Effector memory CD4-positive, alpha-beta T cell (primary cell): ENCODE measurements at regions not wholly inside any gene's neighbourhood (a gene's known extent, or its start where the extent isn't known, plus 50 kb on each side); places are given as distances from the start of the nearest gene placed in this dataset.

Experiments used
- DNase-seq, 3 donors: peaks; one replicate each; pipeline ENCODE4 v3.0.0-alpha.2; 2020
- H3K27ac ChIP-seq: 2 replicates; pipeline ENCODE4 v1.7.0; 2013; ENCODE audit warnings: mild to moderate bottlenecking, low read length, moderate library complexity; ENCODE audit not compliant: insufficient read depth, poor library complexity, severe bottlenecking
- H3K27me3 ChIP-seq: replicated peaks from 2 replicates; pipeline ENCODE4 v1.7.0; 2013; ENCODE audit warnings: mild to moderate bottlenecking, low read length; ENCODE audit not compliant: insufficient read depth, control insufficient read depth, poor library complexity, severe bottlenecking
- H3K36me3 ChIP-seq: 2 replicates; pipeline ENCODE4 v1.7.0; 2013; ENCODE audit warnings: mild to moderate bottlenecking, low read length, moderate library complexity; ENCODE audit not compliant: control insufficient read depth, insufficient read depth
- H3K4me1 ChIP-seq: 2 replicates; pipeline ENCODE4 v1.7.0; 2013; ENCODE audit warnings: low read length, mild to moderate bottlenecking; ENCODE audit not compliant: control insufficient read depth, insufficient read depth, poor library complexity, severe bottlenecking
- H3K4me3 ChIP-seq: 2 replicates; pipeline ENCODE4 v1.7.0; 2013; ENCODE audit warnings: low read length, low read depth, mild to moderate bottlenecking; ENCODE audit not compliant: insufficient read depth, poor library complexity, severe bottlenecking
- H3K9me3 ChIP-seq: 2 replicates; pipeline ENCODE4 v1.7.0; 2013; ENCODE audit warnings: mild to moderate bottlenecking, low read length, moderate library complexity; ENCODE audit not compliant: control insufficient read depth

DNA sequence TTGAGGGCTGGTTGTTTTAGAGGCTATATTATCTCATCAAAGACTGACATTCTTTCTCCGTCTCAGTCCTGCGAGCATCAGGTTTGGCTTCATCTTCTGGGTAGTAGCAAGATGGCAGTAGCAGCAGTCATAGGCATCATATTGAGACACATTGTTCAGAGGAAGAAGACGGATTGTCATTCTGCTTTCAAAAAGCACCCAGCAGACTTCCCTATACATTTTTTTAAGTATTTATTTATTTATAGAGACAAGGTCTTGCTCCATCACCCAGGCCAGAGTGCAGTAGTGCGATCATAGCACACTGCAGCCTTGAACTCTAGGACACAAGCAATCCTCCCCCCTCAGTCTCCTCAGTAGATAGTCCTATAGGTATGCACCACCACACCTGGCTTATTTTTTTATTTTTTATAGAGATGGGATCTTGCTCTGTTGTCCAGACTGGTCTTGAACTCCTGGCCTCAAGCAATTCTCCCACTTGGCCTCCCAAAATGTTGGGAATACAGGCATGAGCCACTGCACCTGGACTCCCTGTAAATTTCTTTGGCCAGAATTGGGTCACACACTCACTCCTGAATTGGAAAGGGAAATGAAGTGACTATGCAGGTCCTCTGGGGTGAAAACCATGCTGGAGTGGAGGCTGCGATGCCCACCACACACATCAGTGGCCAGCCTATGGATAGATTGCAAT lies 125.4 kb downstream of the SLC38A6 start:
- Histone ChIP-seq H3K27ac (no peak overlapping the region), H3K9me3 (no peaks in the 10 kb centered on the region), H3K36me3 (no peaks in the 10 kb centered on the region), H3K27me3 (no peaks in the 10 kb centered on the region), H3K4me1 (no peaks in the 10 kb centered on the region), H3K4me3 (no peak overlapping the region)
- no peak for DNase-seq

DNA sequence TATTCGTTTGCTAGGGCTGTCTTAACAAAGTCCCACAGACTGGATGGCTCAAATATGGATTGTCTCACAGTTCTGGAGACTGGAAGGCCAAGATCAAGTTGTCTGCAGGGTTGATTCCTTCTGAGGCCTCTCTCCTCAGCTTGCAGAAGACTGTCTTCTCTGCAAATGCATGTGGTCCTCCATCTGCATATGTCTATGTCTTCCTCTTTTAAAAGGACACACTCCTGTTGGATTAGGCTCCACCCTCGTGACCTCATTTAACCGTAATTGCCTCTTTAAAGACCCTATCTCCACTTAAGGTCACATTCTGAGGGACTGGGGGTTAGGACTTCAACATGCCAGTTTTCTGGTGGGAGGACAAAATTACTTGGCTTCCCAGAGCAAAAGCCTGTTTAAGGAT lies 123.3 kb downstream of the SLC38A6 start:
- no peaks in the 10 kb centered on the region for H3K36me3 ChIP-seq
- no peak overlapping the region for H3K4me3 ChIP-seq
- no peaks in the 10 kb centered on the region for H3K9me3 ChIP-seq
- H3K4me1 ChIP-seq = no peaks in the 10 kb centered on the region
- no peak for DNase-seq
- no peak overlapping the region for H3K27ac ChIP-seq
- no peaks in the 10 kb centered on the region for H3K27me3 ChIP-seq

DNA sequence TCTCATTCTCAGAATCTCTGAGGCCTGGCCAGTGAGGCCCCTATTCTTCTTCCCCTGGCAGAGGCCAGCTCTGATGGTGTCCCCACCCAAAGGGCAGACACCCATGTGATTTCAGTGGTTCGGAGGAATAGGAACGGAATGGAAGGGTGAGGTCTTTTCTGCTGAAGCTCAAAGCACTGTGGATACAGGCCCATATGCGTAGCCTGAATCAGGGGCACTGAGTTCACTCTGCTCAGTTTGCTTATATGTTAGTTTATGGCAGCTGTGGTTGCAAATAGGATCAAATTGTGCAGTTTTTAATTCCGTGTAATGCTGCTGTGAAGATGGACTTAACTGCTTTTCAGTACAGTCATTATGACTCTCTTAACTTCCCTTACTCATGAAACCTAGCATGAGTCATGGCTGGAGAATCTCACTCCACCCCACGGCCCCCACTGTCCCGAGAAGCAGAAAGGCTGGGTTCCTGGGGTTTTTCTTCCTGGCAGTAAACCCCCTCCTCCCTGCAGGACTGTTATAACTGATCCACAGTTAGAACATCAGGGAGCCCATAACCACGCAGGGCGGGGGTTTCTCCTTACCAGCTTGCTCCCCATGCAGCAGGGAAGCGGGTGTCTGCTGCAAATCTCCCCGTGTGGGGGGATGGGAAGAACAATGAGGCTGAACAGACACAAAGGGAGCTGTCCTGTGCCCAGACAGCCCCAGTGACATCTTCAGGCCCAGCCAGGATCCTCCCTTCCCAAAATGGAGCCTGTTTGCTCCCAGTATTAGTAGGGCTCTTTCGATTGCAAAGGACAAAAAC lies 122.7 kb downstream of the SLC38A6 start:
- H3K27me3 ChIP-seq = no peaks in the 10 kb centered on the region
- H3K27ac ChIP-seq = no peak overlapping the region
- H3K9me3 ChIP-seq = no peaks in the 10 kb centered on the region
- H3K4me3 ChIP-seq = no peak overlapping the region
- no peaks in the 10 kb centered on the region for H3K36me3 ChIP-seq
- no peaks in the 10 kb centered on the region for H3K4me1 ChIP-seq
- DNase-seq = no peak

DNA sequence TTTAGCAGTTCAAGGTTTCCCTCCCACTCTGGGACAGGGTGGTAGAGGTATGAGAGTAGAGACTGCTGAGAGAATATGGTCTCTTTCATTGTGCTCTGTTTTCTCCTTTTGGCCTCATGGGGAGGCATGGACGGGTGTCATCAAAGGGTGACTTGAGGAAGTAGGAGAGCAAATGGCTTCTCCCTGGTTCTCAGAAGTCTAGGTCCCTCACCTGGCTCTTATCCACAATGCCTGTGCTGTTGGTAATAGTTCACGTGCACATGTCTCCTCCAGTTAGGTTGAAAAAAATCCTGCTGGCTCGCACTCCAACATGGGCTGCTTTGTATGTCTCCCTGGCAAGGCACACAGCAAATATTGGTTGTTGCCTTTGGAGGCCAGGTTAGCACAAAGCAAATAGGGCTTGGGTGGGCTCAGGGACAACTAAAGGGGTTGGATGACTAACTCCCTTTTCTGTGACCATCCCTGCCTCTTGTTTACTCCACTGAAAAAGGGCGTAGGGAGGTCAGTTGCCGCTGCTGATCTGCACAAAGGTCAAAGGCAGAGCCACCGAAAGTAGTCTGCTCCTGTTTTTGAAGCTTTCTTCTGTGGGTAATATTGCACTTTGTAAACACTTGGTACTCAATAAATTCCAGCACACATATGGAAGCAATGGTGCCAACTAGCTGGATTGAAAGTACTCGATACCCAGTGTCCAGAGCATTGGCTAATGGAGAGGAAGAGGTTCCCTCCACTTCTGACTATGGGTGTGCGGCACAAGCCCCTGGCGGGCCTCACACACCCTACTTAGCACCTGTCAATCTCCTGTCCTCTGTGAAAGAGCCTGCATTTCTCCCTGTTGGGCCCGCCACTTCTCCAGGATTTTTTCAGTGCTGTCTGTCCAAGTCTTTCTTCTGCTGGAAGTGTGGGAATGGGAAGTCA lies 121.8 kb downstream of the SLC38A6 start:
- no peak for DNase-seq
- H3K4me3 ChIP-seq = no peak overlapping the region
- no peaks in the 10 kb centered on the region for H3K9me3 ChIP-seq
- H3K27me3 ChIP-seq = no peaks in the 10 kb centered on the region
- H3K4me1 ChIP-seq = no peaks in the 10 kb centered on the region
- H3K27ac ChIP-seq = no peak overlapping the region
- H3K36me3 ChIP-seq = no peaks in the 10 kb centered on the region
